Neural cell (in vitro differentiated cells): ENCODE measurements at regions not wholly inside any gene's neighbourhood (a gene's known extent, or its start where the extent isn't known, plus 50 kb on each side); places are given as distances from the start of the nearest gene placed in this dataset.

Experiments used
- EP300 ChIP-seq: fragments of 450-650 bp; conservative IDR thresholded peaks from 2 replicates; pipeline ENCODE4 v1.6.1; 2014; ENCODE audit warnings: antibody characterized with exemption, mild to moderate bottlenecking, moderate library complexity; ENCODE audit not compliant: poor library complexity, severe bottlenecking
- EZH2 ChIP-seq: fragments of 200-600, 300-800 bp; shearing (Covaris generic), sonication (generic); IDR thresholded peaks from 2 replicates; pipeline ENCODE4 v1.6.1; 2014; ENCODE audit warnings: antibody characterized with exemption, low read length, borderline replicate concordance, mild to moderate bottlenecking; ENCODE audit not compliant: insufficient read depth, poor library complexity, severe bottlenecking
- MXI1 ChIP-seq: fragments of 450-650 bp; conservative IDR thresholded peaks from 2 replicates; pipeline ENCODE4 v1.6.1; 2014; ENCODE audit warnings: antibody characterized with exemption, mild to moderate bottlenecking; ENCODE audit not compliant: poor library complexity, severe bottlenecking
- POLR2AphosphoS5 ChIP-seq: IDR thresholded peaks from 2 replicates; pipeline ENCODE4 v1.6.1; 2012
- RAD21 ChIP-seq: fragments of 450-650 bp; conservative IDR thresholded peaks from 2 replicates; pipeline ENCODE4 v1.6.1; 2014; ENCODE audit warnings: antibody characterized with exemption, mild to moderate bottlenecking, moderate library complexity
- SMC3 ChIP-seq: fragments of 450-650 bp; conservative IDR thresholded peaks from 2 replicates; pipeline ENCODE4 v1.6.1; 2014; ENCODE audit warnings: antibody characterized with exemption, mild to moderate bottlenecking, moderate library complexity; ENCODE audit not compliant: poor library complexity
- TAF1 ChIP-seq: IDR thresholded peaks from 2 replicates; pipeline ENCODE4 v1.6.1; 2012; ENCODE audit warnings: low read depth
- TF ChIP-seq, protein P1 (sequence below): fragments of 450-650 bp; IDR thresholded peaks from 2 replicates; pipeline ENCODE4 v1.5.1; 2014; ENCODE audit warnings: antibody characterized with exemption, mild to moderate bottlenecking, moderate library complexity; ENCODE audit not compliant: poor library complexity, severe bottlenecking

DNA sequence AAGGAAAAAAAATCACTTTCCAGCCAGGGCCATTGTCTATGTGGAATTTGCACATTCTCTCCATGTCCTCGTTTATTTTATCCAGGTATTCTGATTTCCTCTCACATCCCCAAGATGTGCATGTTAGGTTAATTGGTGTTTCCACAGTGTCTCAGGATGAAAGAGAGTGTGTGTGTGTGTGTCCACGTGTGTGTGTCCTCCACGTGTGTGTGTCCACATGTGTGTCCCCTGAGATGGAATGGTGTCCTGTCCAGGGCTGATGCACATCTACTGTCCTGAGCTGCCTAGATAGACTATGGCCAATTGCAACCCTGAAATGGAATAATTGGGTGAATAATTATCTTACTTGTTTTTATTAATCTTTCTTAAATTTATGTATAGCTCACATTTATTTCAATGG is 2436.5 kb downstream of the PCDH9 start:
- TF ChIP-seq, protein P1, sequence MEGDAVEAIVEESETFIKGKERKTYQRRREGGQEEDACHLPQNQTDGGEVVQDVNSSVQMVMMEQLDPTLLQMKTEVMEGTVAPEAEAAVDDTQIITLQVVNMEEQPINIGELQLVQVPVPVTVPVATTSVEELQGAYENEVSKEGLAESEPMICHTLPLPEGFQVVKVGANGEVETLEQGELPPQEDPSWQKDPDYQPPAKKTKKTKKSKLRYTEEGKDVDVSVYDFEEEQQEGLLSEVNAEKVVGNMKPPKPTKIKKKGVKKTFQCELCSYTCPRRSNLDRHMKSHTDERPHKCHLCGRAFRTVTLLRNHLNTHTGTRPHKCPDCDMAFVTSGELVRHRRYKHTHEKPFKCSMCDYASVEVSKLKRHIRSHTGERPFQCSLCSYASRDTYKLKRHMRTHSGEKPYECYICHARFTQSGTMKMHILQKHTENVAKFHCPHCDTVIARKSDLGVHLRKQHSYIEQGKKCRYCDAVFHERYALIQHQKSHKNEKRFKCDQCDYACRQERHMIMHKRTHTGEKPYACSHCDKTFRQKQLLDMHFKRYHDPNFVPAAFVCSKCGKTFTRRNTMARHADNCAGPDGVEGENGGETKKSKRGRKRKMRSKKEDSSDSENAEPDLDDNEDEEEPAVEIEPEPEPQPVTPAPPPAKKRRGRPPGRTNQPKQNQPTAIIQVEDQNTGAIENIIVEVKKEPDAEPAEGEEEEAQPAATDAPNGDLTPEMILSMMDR: no peak
- no peak for TF ChIP-seq EZH2
- no peak for TF ChIP-seq POLR2AphosphoS5
- no peak for TF ChIP-seq SMC3
- no peak for TF ChIP-seq RAD21
- no peak for TF ChIP-seq EP300
- TF ChIP-seq TAF1: no peak
- no peak for TF ChIP-seq MXI1
